M059J (cell line): ENCODE measurements at regions not wholly inside any gene's neighbourhood (a gene's known extent, or its start where the extent isn't known, plus 50 kb on each side); places are given as distances from the start of the nearest gene placed in this dataset.
"Not testable (repeated sequence)": the region's sequence is repeated elsewhere in the genome, so short reads cannot be mapped to it uniquely, and the experiment has no call there.

ENCODE experiments used
- DNase-seq: peaks from one replicate; pipeline ENCODE4 v3.0.0-alpha.2; 2012; ENCODE audit warnings: low read depth

DNA sequence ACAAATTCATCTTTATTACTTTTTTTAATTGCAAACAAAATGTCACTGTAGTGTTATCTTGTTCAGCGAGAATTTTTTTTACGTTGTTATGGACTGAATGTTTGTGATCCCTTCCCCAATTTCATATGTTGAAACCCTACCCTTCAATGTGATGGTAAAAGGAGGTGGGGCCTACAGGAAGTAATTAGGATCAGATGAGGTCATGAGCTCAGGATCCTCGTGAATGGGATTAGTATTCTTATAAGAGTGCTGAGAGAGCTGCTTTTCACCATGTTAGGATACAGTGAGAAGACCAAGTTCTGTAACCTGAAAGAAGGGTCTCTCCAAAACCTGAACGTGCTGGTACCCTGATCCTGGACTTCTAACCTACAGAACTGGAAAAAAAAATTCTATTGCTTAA lies 646.0 kb upstream of the TMPRSS15 start:
- DNase-seq: no peak

DNA sequence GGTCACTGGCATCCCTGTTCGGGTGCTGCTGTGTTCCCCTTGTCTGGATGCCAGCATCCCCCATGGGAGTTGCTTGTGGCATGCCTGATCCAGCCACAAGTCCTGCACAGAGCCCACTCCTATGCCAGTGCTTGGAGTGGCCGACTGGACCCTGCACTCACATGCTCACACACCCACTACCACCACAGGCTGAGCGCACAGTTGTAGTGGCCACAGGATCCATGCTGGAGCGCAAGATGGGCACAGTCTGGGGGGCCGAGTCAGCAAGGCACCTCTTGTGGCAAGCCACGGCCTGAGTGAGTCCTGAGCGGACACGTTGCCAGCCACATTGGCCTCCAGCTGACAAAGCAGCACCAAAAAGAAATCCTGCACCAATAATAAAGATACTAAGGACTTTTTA lies 661.6 kb upstream of the TMPRSS15 start:
- no peak for DNase-seq

DNA sequence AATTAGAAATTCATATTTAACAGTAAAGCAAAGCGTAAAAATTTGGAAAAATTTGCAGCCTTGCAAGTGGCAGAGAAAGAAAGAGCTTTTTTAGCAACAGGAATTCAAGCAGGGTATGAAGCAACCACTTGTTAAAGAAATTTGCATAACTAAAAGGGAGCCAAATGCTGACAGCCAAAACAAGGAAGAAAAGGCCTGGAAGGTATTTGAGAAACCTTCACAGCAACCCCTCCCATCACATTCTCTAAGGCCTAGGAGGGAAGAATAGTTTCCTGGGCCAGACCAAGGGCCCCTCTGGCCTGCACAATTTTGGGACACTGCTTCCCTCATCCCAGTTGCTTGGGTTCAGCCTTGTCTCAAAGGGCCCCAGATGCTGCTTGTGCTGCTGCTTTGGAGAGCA lies 672.4 kb upstream of the TMPRSS15 start:
- DNase-seq: no peak

DNA sequence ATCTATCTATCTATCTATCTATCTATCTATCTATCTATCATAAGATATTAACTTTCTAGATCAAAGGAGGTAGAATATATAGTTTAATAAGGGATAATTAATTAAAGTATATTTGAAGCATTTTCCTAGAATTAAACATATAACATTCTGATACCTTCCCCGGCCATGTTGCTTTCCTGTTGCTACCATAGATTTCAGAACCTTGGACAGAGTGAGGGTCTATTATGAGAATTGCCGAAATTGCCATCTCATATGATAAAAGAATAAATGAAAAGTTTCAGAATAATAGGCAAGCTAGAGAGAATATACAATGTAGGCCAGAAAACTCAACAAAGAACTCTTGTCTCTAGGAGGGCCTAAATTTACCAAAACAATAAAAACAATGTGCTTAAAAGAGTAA lies 706.1 kb upstream of the TMPRSS15 start:
- DNase-seq: no peak

- not testable (repeated sequence) for DNase-seq
Observed at GRCh38 chr21:19119259-19119658, 715.7 kb upstream of the TMPRSS15 start.

DNA sequence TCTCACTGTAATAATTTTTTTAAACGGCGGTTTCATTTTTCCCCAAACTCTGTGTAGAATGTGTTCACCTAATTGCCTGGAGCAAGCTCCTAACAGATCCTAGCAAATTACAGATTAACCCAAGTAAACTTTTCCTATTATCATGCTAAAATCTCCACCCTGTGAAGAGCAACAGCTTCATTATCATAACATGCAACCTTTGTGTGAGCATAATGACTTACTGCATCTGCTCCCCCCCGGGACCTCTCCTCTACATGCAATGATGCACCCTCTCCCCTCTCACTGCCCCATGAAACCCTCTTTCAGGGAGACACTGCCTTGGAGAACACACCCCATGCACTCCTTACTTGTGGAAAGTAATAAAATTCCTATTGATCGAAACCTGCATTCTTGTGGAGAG lies 717.0 kb upstream of the TMPRSS15 start:
- DNase-seq: no peak

GRCh38 chr21:19122356-19122755 lies 718.8 kb upstream of the TMPRSS15 start:
- no peak for DNase-seq

GRCh38 chr21:19123053-19123452 lies 719.5 kb upstream of the TMPRSS15 start:
- DNase-seq: no peak

- DNase-seq: no peak
Observed at GRCh38 chr21:19123525-19123924, 719.9 kb upstream of the TMPRSS15 start.

- DNase-seq: no peak
Observed at GRCh38 chr21:19124691-19125090, 721.1 kb upstream of the TMPRSS15 start.

DNA sequence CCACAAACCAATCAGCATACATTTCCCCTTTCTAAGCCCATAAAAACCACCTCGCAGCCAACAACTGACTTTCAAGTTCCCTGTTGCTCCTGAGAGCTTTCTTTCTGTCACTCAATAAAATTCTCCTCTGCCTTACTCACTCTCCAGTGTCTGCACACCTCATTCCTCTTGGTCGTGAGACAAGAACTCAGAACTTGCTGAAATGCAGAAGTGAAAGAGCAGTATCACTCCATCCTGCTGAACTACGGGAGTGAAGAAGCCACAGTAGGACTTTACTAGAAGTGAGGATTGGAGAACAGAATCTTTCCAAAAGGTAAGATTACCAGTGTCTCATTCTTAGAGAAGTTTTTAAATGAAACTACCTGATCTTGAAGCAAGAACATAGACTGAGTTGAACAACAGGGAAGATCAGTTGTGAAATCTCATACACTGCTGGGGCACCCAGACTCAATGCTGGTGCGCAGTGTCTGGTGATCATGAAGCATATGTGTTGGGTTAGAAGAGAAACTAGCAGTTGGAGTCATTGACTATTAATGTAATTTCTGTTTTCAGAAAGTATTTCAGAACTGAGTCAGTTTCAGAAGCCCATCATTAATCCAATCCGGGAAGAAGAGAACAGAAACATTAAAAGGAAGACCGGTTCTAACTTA lies 726.9 kb upstream of the TMPRSS15 start:
- no peak for DNase-seq

DNA sequence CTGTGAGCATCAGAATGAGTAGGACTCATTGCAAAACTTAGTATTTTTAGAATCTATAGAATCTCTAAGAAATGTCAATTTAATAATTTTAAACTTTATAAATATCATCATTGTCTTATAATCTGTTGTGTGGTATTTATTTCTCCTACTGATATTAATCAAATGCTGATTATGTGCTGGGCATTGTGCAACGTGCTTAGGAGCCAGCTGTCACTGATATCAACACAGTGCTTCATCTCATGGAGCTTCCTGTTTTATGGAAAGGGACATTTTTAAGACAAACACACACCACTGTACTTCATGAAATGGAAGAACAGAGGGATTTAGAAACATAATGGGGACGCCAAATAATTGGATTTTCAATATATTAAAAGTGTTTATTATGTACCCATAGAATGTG lies 737.9 kb upstream of the TMPRSS15 start:
- no peak for DNase-seq

DNA sequence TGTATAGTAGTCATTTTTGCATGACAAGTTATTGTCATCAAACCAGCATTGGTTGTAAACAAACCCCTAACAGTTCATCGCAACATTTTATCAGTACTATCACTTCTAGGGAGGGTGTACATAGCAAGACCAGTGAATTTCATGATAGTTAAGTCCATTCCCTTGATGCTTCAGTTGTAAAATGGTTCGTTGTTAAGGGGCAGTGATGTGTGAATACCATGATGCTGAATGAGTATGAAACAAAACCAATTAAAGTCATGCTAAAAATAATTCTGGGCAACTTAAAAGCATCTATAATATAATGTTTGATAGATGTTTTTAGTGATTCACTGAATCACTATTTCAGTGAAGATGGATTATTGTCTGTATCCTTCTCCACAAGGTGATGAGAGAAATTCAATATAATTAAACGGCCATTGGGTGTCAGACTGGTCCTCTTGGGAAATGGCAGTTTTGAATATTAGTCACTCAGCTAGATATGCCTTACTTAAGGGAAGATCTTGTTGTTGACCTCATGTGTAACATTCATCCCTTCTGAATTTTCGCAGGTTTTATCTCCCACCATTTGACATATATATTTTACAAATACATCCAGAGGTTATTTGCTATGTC lies 742.2 kb upstream of the TMPRSS15 start:
- DNase-seq: no peak

DNA sequence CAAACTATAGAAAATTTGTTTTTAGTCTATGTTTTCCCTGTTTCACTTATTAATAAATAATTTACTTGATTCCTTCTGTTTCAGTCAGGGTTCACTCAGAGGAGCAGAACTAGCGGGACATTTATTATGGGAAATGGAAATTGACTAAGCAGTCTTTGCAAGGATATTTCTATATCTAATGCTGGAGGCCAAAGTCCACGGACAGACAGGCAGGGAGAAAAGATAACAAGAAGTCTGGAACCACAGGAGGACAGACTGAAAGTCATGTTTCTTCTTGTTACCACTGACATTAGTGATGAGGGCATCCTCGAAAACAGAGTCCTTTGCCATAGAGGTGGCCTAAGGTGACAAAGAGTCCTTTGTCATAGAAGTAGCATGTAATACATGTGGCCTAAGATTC lies 744.5 kb upstream of the TMPRSS15 start:
- DNase-seq: no peak

DNA sequence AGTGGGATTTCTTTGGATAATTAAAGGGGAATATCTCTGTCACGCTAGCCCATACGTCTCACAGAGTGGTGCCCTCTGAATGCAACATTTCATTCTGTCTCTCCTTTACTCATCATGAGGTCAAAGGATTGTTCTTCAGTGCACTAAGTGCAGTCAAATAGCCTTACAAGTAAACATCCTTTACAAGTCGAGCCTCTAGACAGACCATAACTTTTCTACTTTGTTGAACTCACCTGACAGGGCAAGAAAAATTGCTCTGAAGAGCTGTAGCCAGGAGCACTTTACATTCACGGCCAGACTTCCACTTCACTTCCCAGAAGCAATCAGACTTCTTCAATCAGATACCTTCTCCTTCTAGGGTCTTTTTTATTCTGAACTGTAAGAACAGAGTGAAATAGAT lies 768.0 kb upstream of the TMPRSS15 start:
- no peak for DNase-seq

DNA sequence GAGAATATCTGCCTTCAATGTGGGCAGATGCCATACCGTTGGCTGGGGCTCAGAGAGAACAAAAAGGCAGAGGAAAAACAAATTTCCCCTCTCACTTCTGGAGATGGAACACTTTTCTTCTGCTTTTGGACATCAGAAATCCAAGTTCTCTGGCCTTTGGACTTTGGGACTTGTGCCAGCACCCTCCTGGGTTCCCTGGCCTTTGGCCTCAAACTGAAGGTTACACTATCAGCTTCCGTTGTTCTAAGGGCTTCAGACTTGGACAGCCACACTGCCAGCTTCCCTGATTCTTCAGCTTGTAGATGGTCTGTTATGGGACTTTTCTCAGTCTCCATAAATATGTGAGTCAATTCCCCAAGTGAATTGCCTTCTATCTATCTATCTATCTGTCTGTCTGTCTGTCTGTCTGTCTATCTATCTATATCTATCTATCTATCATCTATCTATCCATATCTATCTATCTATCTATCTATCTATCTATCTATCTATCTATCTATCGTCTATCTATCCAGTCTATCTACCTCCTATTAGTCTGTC lies 778.1 kb upstream of the TMPRSS15 start:
- no peak for DNase-seq

DNA sequence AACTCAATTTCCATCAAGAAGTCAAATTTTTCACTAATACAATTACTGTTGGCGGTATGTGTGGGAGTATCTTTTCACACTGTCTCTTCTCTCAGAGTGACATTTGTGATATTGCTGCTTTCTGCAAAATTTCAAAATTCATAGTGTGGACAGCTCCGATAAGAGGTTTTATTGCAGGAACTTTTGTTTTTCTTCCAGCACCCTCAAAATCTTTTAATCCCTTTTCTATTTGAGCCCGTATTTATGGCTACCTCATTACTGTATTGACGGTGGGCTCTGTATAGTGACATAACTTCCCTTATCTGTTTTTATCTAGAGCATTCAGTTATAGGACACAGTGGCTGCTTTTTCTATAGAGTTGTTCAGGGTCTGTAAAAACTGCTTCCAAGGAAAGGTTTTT lies 794.4 kb upstream of the TMPRSS15 start:
- no peak for DNase-seq

DNA sequence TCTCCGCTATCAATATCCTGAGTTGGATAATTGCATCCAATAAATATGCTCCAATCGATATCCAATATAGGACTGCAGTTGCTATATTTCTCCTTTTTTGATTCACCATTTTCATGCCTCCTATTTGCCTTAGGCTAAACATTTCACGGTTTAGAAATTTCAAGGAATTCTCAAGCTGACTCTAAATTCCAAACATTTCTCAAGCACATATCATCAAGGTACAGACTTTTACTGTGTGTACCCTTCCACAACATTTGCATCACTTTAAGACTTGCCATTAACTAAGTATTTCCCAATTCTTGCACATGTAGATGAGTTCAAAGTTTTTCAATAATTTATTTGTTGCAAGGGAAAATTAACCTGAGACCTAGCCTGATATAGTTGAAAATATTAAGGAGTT lies 795.2 kb upstream of the TMPRSS15 start:
- DNase-seq: no peak

GRCh38 chr21:19218163-19218562 lies 814.6 kb upstream of the TMPRSS15 start:
- DNase-seq: no peak

GRCh38 chr21:19224090-19224489 lies 820.5 kb upstream of the TMPRSS15 start:
- no peak for DNase-seq

DNA sequence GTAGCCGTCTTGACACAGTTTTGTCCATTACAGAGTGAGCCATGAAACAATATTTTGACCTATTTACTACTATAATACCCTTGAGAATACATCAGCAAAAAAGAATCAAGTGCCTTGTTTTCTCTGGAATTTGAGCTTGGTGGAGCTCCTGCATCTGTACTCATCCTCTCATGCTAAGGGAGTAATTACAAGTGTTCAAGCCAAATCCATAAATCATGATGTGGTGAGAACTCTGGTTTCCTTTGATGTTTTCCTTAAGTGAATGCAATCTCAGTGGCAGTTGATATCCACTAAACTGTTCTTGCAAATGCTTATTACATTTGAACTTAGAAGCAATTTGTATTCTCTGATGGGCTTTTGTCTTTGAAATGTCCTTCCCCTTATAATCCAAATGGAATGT lies 824.6 kb upstream of the TMPRSS15 start:
- DNase-seq: no peak

GRCh38 chr21:19233841-19234240 lies 830.3 kb upstream of the TMPRSS15 start:
- not testable (repeated sequence) for DNase-seq

GRCh38 chr21:19236209-19236608 lies 832.6 kb upstream of the TMPRSS15 start:
- no peak for DNase-seq

DNA sequence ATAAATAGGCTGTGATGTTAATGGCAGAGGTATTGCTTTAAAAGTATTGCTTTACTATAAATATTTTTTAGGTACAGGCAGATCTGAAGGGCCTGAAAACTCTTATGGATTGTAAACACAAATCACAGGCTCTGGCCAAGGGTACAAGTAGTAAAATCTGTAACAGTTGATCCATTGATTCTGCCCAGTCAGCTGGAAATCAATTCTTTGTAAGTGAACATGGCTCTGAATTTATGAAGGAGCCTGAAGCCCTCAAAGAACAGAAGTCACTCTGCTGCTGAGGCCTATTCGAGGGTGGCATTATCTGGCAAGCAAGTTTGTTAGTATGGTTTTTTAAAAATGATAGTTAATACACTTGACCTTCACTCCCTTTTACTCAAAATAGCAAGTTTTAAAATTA lies 834.0 kb upstream of the TMPRSS15 start:
- no peak for DNase-seq
